SH-SY5Y (cell line): ENCODE measurements at regions not wholly inside any gene's neighbourhood (a gene's known extent, or its start where the extent isn't known, plus 50 kb on each side); places are given as distances from the start of the nearest gene placed in this dataset.

Experiments used
- GATA2 ChIP-seq: IDR thresholded peaks from 2 replicates; pipeline ENCODE4 v1.6.1; 2011; ENCODE audit warnings: mild to moderate bottlenecking, low read depth, low read length
- GATA3 ChIP-seq: IDR thresholded peaks from 2 replicates; pipeline ENCODE4 v1.6.1; 2011; ENCODE audit warnings: low read depth, mild to moderate bottlenecking, low read length, moderate library complexity

DNA sequence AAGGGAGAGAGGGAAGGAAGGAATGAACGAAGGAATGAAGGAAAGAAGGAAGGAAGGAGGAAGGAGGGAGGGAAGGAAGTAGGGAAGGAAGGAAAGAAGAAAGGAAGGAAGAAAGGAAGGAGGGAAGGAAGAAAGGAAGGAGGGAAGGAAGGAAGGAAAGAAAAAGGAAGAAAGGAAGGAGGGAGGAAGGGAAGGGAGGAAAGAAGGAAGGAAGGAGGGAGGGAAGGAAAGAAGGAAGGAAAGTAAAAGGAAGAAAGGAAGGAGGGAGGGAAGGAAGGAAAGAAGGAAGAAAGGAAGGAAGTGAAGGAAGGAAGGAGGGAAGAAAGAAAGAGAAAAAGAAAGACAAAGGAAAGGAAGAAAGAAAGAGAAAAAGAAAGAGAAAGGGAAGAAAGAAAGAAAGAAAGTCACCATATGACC is 442.4 kb downstream of the RBFOX1 start:
- TF ChIP-seq GATA3 (no peak), GATA2 (no peak)

DNA sequence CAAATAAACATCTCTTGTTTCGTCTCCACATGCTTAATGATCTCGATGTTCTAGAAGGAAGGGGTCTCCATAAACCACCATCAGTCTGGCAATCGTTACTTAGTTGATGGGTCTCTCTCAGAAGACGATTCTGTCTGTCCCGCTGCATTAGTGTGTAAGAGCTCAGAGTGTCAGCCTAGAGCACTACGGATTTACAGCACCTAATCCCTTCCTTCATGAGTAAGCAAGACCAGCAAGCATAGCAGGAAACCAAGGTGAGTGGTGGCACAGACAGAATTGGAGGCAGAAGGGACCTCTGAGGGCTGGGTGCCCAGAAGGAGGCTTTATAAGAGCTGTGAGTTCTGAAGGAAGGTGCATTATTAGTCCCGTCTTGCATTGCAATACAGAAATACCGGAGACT is 440.1 kb downstream of the RBFOX1 start:
- no peak for TF ChIP-seq GATA3
- TF ChIP-seq GATA2, result no peak

DNA sequence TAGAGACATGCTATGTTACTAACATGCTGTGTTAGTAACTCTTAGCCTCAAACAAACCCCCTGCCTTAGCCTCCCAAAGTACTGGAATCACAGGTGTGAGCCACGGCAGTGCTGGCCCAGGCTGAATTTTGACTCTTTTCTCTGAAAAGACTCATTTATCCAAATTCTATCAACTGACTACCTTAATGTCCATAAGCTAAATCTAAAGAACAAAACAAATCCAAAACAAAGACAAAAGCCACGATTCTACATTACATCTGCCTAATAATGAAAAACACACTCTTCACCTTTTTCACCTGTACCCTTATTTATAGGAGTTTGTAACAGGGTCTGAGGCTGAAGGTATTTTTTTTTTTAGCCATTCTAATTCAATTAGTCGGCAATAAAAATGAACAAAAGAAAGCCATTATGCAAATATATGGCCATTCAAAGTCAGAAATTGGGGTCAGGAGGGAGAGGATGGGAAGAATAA is 432.5 kb downstream of the RBFOX1 start:
- TF ChIP-seq GATA2 (no peak), GATA3 (no peak)

DNA sequence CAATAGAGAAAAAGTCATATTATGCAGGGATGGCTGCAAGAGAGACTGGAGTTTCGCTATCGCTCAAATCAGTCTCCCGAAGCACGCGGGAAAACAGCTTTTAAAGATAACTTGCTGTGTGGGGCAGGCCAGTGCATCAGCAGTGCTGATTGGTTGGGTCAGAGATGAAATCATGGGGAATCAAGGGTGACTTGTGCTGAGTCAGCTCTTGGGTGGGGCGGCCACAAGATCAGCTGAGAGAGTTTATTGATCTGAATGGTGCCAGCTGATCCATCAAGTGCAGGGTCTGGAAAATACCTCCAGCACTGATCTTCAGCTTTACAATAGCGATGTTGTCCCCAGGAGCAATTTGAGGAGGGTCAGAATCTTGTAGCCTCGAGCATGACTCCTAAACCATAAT is 430.5 kb downstream of the RBFOX1 start:
- no peak for TF ChIP-seq GATA3
- no peak for TF ChIP-seq GATA2
